Stimulated activated CD4-positive, alpha-beta T cell treated with anti-CD3 and anti-CD28 coated beads, Interleukin-1b, Interleukin-23, amount 100 ng/mL, for 4 hours (primary cell): ENCODE measurements at regions not wholly inside any gene's neighbourhood (a gene's known extent, or its start where the extent isn't known, plus 50 kb on each side); places are given as distances from the start of the nearest gene placed in this dataset.

Experiments used
- DNase-seq, 2 donors: peaks; one replicate each; pipeline ENCODE4 v3.0.0-alpha.2; 2020; ENCODE audit warnings: low read depth in 2 of 2

GRCh38 chr2:173644146-173644545 is 289.5 kb downstream of the CDCA7 start:
- DNase-seq = no peak

GRCh38 chr2:173647681-173648311 is 293.1 kb downstream of the CDCA7 start:
- DNase-seq = no peak

GRCh38 chr2:173648816-173649215 is 294.1 kb downstream of the CDCA7 start:
- no peak for DNase-seq

- no peak for DNase-seq
Measured at GRCh38 chr2:173649527-173650219, 295.0 kb downstream of the CDCA7 start.

GRCh38 chr2:173651891-173652290 is 297.2 kb downstream of the CDCA7 start:
- no peak for DNase-seq

- DNase-seq = no peak
Measured at GRCh38 chr2:173652311-173652710, 297.6 kb downstream of the CDCA7 start.

GRCh38 chr2:173652767-173653431 is 298.2 kb downstream of the CDCA7 start:
- no peak for DNase-seq

GRCh38 chr2:173653432-173653805 is 298.7 kb downstream of the CDCA7 start:
- no peak for DNase-seq

- DNase-seq = no peak
Measured at GRCh38 chr2:173654161-173654895, 299.7 kb downstream of the CDCA7 start.

- DNase-seq = no peak
Measured at GRCh38 chr2:173654896-173655265, 300.2 kb downstream of the CDCA7 start.

GRCh38 chr2:173656086-173656485 is 301.4 kb downstream of the CDCA7 start:
- no peak for DNase-seq

GRCh38 chr2:173657996-173658717 is 303.5 kb downstream of the CDCA7 start:
- DNase-seq = no peak

GRCh38 chr2:173658946-173659371 is 304.3 kb downstream of the CDCA7 start:
- no peak for DNase-seq

- no peak for DNase-seq
Measured at GRCh38 chr2:173659509-173659908, 304.8 kb downstream of the CDCA7 start.

GRCh38 chr2:173661586-173661985 is 303.6 kb downstream of the SP3 start:
- DNase-seq = no peak

GRCh38 chr2:173663353-173663752 is 301.8 kb downstream of the SP3 start:
- no peak for DNase-seq

- no peak for DNase-seq
Measured at GRCh38 chr2:173663835-173664512, 301.2 kb downstream of the SP3 start.

- no peak for DNase-seq
Measured at GRCh38 chr2:173664513-173664910, 300.7 kb downstream of the SP3 start.

GRCh38 chr2:173666171-173666888 is 298.8 kb downstream of the SP3 start:
- no peak for DNase-seq

- no peak for DNase-seq
Measured at GRCh38 chr2:173667014-173667413, 298.2 kb downstream of the SP3 start.

GRCh38 chr2:173667415-173667814 is 297.8 kb downstream of the SP3 start:
- no peak for DNase-seq
